ENCODE measurements at regions not wholly inside any gene's neighbourhood (a gene's known extent, or its start where the extent isn't known, plus 50 kb on each side); places are given as distances from the start of the nearest gene placed in this dataset.

DNA sequence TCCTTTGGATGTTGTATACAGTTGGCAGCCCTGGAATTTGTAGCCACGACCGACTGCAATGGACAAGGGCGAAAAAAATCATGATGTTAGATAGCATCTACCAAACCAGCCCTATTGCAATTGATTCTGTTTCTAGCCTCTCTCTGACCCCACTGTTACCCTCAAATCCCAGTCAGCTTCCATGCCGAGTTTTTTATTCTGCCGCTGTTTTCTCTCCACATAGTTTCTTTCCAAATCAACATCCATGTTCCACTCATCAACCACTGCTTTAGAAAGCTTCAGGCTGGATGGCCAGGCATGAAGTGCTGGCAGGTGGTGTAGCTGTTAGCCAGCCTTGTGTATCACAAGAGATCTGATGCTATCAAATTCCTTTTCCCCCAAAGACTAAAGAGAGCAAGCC is 272.8 kb downstream of the FIGN start:
- DNase-seq, result no peak
- Mint-ChIP-seq H3K4me1 (ENCODE audit: low read depth) (no peaks in the 10 kb centered on the region), H3K4me3 (no peak overlapping the region), H3K27me3 (ENCODE audit: insufficient read depth) (peaks cover 10% of the 10 kb centered on the region), H3K27ac (no peak overlapping the region), H3K36me3 (ENCODE audit: low read depth) (no peaks in the 10 kb centered on the region), H3K9me3 (no peaks in the 10 kb centered on the region)
- no peak for TF ChIP-seq CTCF (IDR thresholded peaks at IDR 0.05)

DNA sequence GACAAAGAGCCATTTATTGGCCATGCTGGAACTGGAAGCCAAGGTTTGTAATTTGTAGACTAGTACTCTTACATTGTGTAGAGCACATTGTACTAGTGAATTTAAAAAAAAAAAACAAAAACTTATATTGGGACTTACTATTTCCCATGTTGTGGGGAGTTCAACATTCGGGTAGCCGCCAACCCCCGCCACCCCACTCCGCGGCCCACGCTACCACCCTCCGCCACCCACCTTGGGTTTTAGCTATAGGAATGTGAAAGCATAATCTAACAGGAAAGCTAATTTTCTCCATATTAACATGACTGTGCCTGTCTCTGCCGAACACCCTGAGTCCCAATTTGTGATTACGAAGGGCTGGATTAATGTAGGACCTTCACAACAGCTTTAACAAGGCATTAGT is 275.8 kb downstream of the FIGN start:
- no peaks in the 10 kb centered on the region for H3K9me3 Mint-ChIP-seq
- H3K27ac Mint-ChIP-seq, result no peak overlapping the region
- no peak overlapping the region for H3K4me3 Mint-ChIP-seq
- H3K4me1 Mint-ChIP-seq (ENCODE audit: low read depth), result no peaks in the 10 kb centered on the region
- TF ChIP-seq CTCF (IDR thresholded peaks at IDR 0.05), result no peak
- H3K36me3 Mint-ChIP-seq (ENCODE audit: low read depth), result no peaks in the 10 kb centered on the region
- no peak for DNase-seq
- no peaks in the 10 kb centered on the region for H3K27me3 Mint-ChIP-seq (ENCODE audit: insufficient read depth)

GRCh38 chr2:163456953-163457743 is 278.7 kb downstream of the FIGN start:
- DNase-seq, result no peak
- Mint-ChIP-seq H3K27ac (no peak overlapping the region), H3K36me3 (ENCODE audit: low read depth) (no peaks in the 10 kb centered on the region), H3K4me1 (ENCODE audit: low read depth) (no peaks in the 10 kb centered on the region), H3K9me3 (no peaks in the 10 kb centered on the region), H3K27me3 (ENCODE audit: insufficient read depth) (no peaks in the 10 kb centered on the region), H3K4me3 (no peak overlapping the region)
- TF ChIP-seq CTCF (IDR thresholded peaks at IDR 0.05), result no peak

- H3K9me3 Mint-ChIP-seq, result no peaks in the 10 kb centered on the region
- H3K36me3 Mint-ChIP-seq (ENCODE audit: low read depth), result no peaks in the 10 kb centered on the region
- H3K27me3 Mint-ChIP-seq (ENCODE audit: insufficient read depth), result no peaks in the 10 kb centered on the region
- DNase-seq, result no peak
- no peak for TF ChIP-seq CTCF (IDR thresholded peaks at IDR 0.05)
- H3K27ac Mint-ChIP-seq, result no peak overlapping the region
- no peaks in the 10 kb centered on the region for H3K4me1 Mint-ChIP-seq (ENCODE audit: low read depth)
- no peak overlapping the region for H3K4me3 Mint-ChIP-seq
These were observed 280.0 kb downstream of the FIGN start for GRCh38 chr2:163455815-163456214.

GRCh38 chr2:163453920-163454319 is 281.9 kb downstream of the FIGN start:
- no peaks in the 10 kb centered on the region for H3K4me1 Mint-ChIP-seq (ENCODE audit: low read depth)
- no peak overlapping the region for H3K27ac Mint-ChIP-seq
- peaks cover 10% of the 10 kb centered on the region for H3K9me3 Mint-ChIP-seq
- no peaks in the 10 kb centered on the region for H3K27me3 Mint-ChIP-seq (ENCODE audit: insufficient read depth)
- no peaks in the 10 kb centered on the region for H3K36me3 Mint-ChIP-seq (ENCODE audit: low read depth)
- DNase-seq, result no peak
- no peak for TF ChIP-seq CTCF (IDR thresholded peaks at IDR 0.05)
- H3K4me3 Mint-ChIP-seq, result no peak overlapping the region

Data from HFFc6 (cell line).